ENCODE measurements at regions not wholly inside any gene's neighbourhood (a gene's known extent, or its start where the extent isn't known, plus 50 kb on each side); places are given as distances from the start of the nearest gene placed in this dataset.

- peaks cover 8% of the 10 kb centered on the region for H3K9me3 Mint-ChIP-seq (ENCODE audit: unreplicated experiment)
- ChIA-PET CTCF (no interaction called here), POLR2A (no interaction called here)
- H3K4me1 Mint-ChIP-seq (ENCODE audit: insufficient read depth, unreplicated experiment) = peaks cover 10% of the 10 kb centered on the region
- H3K27me3 Mint-ChIP-seq (ENCODE audit: insufficient read depth, unreplicated experiment) = no peaks in the 10 kb centered on the region
- H3K27ac Mint-ChIP-seq (ENCODE audit: low read depth, unreplicated experiment) = no peak overlapping the region
- BruUV-seq (replicated peaks) = no TSS peak
- TF ChIP-seq CTCF (IDR thresholded peaks at IDR 0.05; ENCODE audit: unreplicated experiment) = no peak
- no peak for DNase-seq (ENCODE audit: unreplicated experiment)
- intact Hi-C loops (cut with micrococcal nuclease) = no loop called here
- no peak overlapping the region for H3K4me3 Mint-ChIP-seq (ENCODE audit: unreplicated experiment)
- no peaks in the 10 kb centered on the region for H3K36me3 Mint-ChIP-seq (ENCODE audit: insufficient read depth, unreplicated experiment)
Observed at GRCh38 chr21:15272171-15272570, 207.4 kb upstream of the NRIP1 start.

DNA sequence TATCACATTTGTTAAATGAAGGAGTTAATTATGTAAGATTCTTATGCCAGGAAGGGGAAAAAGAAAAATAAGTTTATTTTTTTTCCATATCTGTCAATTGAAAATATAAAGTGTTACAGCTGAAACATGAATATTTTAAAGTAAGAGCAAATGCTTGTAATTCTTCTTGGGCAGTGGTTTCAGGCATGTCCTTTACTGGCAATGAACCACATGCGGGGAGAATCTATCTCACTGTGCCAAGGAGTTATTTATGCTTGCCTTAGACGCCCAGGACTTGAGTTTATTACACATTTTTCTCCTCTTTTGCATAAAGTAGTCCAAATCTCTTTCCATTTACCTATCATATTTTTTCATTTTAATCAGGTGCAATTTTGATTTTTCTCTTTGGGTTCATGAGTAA, 207.8 kb upstream of the NRIP1 start:
- ChIA-PET POLR2A (no interaction called here), CTCF (no interaction called here)
- H3K36me3 Mint-ChIP-seq (ENCODE audit: insufficient read depth, unreplicated experiment) = no peaks in the 10 kb centered on the region
- H3K27me3 Mint-ChIP-seq (ENCODE audit: insufficient read depth, unreplicated experiment) = no peaks in the 10 kb centered on the region
- no TSS peak for BruUV-seq (replicated peaks)
- H3K4me1 Mint-ChIP-seq (ENCODE audit: insufficient read depth, unreplicated experiment) = peaks cover 10% of the 10 kb centered on the region
- no peak overlapping the region for H3K4me3 Mint-ChIP-seq (ENCODE audit: unreplicated experiment)
- no peak for TF ChIP-seq CTCF (IDR thresholded peaks at IDR 0.05; ENCODE audit: unreplicated experiment)
- no peak overlapping the region for H3K27ac Mint-ChIP-seq (ENCODE audit: low read depth, unreplicated experiment)
- intact Hi-C loops (cut with micrococcal nuclease) = no loop called here
- DNase-seq (ENCODE audit: unreplicated experiment) = no peak
- H3K9me3 Mint-ChIP-seq (ENCODE audit: unreplicated experiment) = peaks cover 8% of the 10 kb centered on the region

DNA sequence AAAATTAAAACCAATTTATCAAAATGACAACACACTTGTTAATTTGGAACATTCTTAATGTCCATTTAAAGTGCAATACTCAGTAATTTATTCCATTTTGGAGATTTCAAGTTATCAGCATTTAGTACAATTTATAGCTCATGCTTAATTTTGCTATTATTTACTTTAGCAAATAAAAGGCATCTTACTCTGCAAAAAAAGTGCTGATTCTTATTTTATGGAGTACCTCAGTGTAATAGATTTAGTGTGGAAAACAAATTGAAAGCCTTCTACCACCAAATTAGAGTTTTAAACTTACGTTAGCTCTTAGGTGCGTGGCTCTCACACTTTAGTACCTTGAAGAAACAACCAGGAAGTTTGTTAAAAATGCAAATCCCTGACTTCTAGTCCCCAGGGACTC, 208.4 kb upstream of the NRIP1 start:
- Mint-ChIP-seq H3K4me1 (ENCODE audit: insufficient read depth, unreplicated experiment) (peaks cover 13% of the 10 kb centered on the region), H3K4me3 (ENCODE audit: unreplicated experiment) (no peak overlapping the region), H3K27me3 (ENCODE audit: insufficient read depth, unreplicated experiment) (no peaks in the 10 kb centered on the region), H3K36me3 (ENCODE audit: insufficient read depth, unreplicated experiment) (no peaks in the 10 kb centered on the region), H3K27ac (ENCODE audit: low read depth, unreplicated experiment) (no peak overlapping the region), H3K9me3 (ENCODE audit: unreplicated experiment) (peaks cover 8% of the 10 kb centered on the region)
- intact Hi-C loops (cut with micrococcal nuclease) = no loop called here
- ChIA-PET POLR2A (no interaction called here), CTCF (interaction anchor here (0.6 kb wide), 1 partner anchor 26 kb away, joined by 3 read pairs; no protein-coding TSS in a partner anchor)
- TF ChIP-seq CTCF (IDR thresholded peaks at IDR 0.05; ENCODE audit: unreplicated experiment) = no peak
- BruUV-seq (replicated peaks) = no TSS peak
- DNase-seq (ENCODE audit: unreplicated experiment) = no peak

DNA sequence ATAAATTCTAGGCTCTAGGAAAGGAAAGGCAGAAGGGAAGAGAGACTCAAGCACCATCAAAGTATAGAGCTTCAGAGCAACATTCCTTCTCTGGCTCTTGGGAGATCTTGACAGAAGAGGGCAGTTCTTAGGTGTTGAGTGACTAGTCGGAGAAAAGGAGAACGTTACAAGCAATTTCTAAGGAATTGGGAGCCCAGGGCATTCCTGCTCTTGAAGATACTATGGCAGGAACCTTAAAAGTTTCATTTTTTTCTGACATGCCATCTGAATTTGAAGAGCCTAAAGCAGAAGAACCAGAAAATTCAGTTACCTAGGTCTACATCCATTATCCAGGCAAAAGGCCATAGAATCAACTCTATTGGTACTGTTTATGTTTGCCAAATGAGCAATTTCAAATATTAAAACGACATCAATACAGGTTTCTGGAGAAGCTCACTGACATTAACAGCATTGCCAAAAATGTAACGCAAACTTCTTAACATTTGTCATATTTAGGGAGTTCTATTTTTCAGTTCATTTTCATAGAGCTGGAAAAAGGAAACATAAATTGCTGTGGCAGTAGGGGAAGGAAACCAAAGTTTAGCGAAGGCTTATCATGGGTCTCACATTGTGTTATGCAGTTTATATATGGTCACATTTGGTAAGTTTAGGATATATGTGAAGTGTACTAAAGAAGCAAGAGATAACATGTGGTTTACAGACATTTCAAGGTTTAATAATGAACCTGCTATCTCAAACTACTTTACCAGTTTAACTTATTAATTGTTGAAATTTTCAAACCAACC, 210.1 kb upstream of the NRIP1 start:
- no TSS peak for BruUV-seq (replicated peaks)
- Mint-ChIP-seq H3K4me1 (ENCODE audit: insufficient read depth, unreplicated experiment) (peaks cover 16% of the 10 kb centered on the region), H3K4me3 (ENCODE audit: unreplicated experiment) (no peak overlapping the region), H3K9me3 (ENCODE audit: unreplicated experiment) (peaks cover 8% of the 10 kb centered on the region), H3K27ac (ENCODE audit: low read depth, unreplicated experiment) (no peak overlapping the region), H3K36me3 (ENCODE audit: insufficient read depth, unreplicated experiment) (no peaks in the 10 kb centered on the region), H3K27me3 (ENCODE audit: insufficient read depth, unreplicated experiment) (no peaks in the 10 kb centered on the region)
- no peak for DNase-seq (ENCODE audit: unreplicated experiment)
- TF ChIP-seq CTCF (IDR thresholded peaks at IDR 0.05; ENCODE audit: unreplicated experiment) = no peak
- POLR2A ChIA-PET = interaction anchor here (0.7 kb wide), 1 partner anchor 151 kb away, joined by 3 read pairs; no protein-coding TSS in a partner anchor
- CTCF ChIA-PET = interaction anchor here (0.6 to 1.1 kb wide), 3 partner anchors 23 to 45 kb away, joined by 3 to 5 read pairs (median 4); no protein-coding TSS in a partner anchor
- intact Hi-C loops (cut with micrococcal nuclease) = no loop called here

Measured in MCF 10A (cell line).